ENCODE measurements at regions not wholly inside any gene's neighbourhood (a gene's known extent, or its start where the extent isn't known, plus 50 kb on each side); places are given as distances from the start of the nearest gene placed in this dataset.

GRCh38 chr2:204030322-204030721 is 93.8 kb downstream of the ICOS start:
- no peak for ATAC-seq
- H3K27ac Mint-ChIP-seq, result no peak overlapping the region
- no peak overlapping the region for H3K4me3 Mint-ChIP-seq
- no peaks in the 10 kb centered on the region for H3K36me3 Mint-ChIP-seq
- peaks cover 0 to 9% (median 3%) of the 10 kb centered on the region in 4 donors for H3K4me1 Mint-ChIP-seq
- peaks cover 0 to 4% (median 0%) of the 10 kb centered on the region in 9 donors for H3K9me3 Mint-ChIP-seq
- H3K27me3 Mint-ChIP-seq, result no peaks in the 10 kb centered on the region
- DNase-seq, result no peak
- POLR2A ChIA-PET, result no interaction called here

- DNase-seq (no peak), ATAC-seq (no peak)
- Mint-ChIP-seq H3K27me3 (no peaks in the 10 kb centered on the region), H3K4me3 (no peak overlapping the region), H3K9me3 (peaks cover 0 to 4% (median 0%) of the 10 kb centered on the region in 9 donors), H3K27ac (no peak overlapping the region), H3K36me3 (no peaks in the 10 kb centered on the region), H3K4me1 (peaks cover 0 to 9% (median 3%) of the 10 kb centered on the region in 4 donors)
- POLR2A ChIA-PET, result no interaction called here
Observed at GRCh38 chr2:204031056-204031455, 94.5 kb downstream of the ICOS start.

- POLR2A ChIA-PET, result no interaction called here
- no peak for ATAC-seq
- H3K9me3 Mint-ChIP-seq, result peaks cover 0 to 3% (median 0%) of the 10 kb centered on the region in 9 donors
- peaks cover 0 to 4% (median 0%) of the 10 kb centered on the region in 4 donors for H3K4me1 Mint-ChIP-seq
- peaks cover 0 to 1% (median 0%) of the 10 kb centered on the region in 5 donors for H3K27me3 Mint-ChIP-seq
- DNase-seq, result no peak
- H3K36me3 Mint-ChIP-seq, result no peaks in the 10 kb centered on the region
- no peak overlapping the region for H3K4me3 Mint-ChIP-seq
- no peak overlapping the region for H3K27ac Mint-ChIP-seq
Observed at GRCh38 chr2:204032301-204032700, 95.7 kb downstream of the ICOS start.

- no peaks in the 10 kb centered on the region for H3K4me1 Mint-ChIP-seq
- H3K4me3 Mint-ChIP-seq, result no peak overlapping the region
- DNase-seq (no peak), ATAC-seq (no peak)
- no peak overlapping the region for H3K27ac Mint-ChIP-seq
- peaks cover 0 to 2% (median 0%) of the 10 kb centered on the region in 5 donors for H3K27me3 Mint-ChIP-seq
- POLR2A ChIA-PET, result no interaction called here
- no peaks in the 10 kb centered on the region for H3K36me3 Mint-ChIP-seq
- peaks cover 0 to 3% (median 0%) of the 10 kb centered on the region in 9 donors for H3K9me3 Mint-ChIP-seq
Observed at GRCh38 chr2:204033611-204034495, 97.3 kb downstream of the ICOS start.

DNA sequence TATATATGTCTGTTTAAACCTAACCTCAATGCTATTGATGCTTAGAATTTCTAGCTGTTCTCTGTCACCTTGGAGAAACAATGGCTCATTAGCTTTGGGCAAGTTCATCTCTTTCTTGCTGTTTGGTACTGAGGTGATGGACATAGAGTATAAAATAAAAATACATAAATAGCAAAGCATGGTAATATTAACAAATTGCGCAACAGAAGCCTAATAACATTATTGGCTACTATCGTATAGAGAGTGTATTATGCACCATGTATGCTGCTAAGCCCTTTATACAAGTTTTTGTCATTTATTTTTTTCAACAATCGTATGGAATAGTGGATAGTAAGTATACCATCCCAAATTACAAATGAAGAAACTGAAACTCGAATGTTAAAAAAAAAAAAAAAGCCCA is 100.1 kb downstream of the ICOS start:
- Mint-ChIP-seq H3K36me3 (no peaks in the 10 kb centered on the region), H3K27me3 (peaks cover 0 to 2% (median 0%) of the 10 kb centered on the region in 5 donors), H3K4me3 (no peak overlapping the region), H3K4me1 (no peaks in the 10 kb centered on the region), H3K9me3 (peaks cover 0 to 4% (median 0%) of the 10 kb centered on the region in 9 donors), H3K27ac (no peak overlapping the region)
- DNase-seq, result no peak
- ATAC-seq, result no peak
- POLR2A ChIA-PET, result no interaction called here

- Mint-ChIP-seq H3K4me1 (no peaks in the 10 kb centered on the region), H3K27me3 (peaks cover 0 to 2% (median 0%) of the 10 kb centered on the region in 5 donors), H3K9me3 (peaks cover 0 to 4% (median 0%) of the 10 kb centered on the region in 9 donors), H3K36me3 (no peaks in the 10 kb centered on the region), H3K4me3 (no peak overlapping the region), H3K27ac (no peak overlapping the region)
- POLR2A ChIA-PET, result no interaction called here
- DNase-seq, result no peak
- no peak for ATAC-seq
Observed at GRCh38 chr2:204037286-204037685, 100.7 kb downstream of the ICOS start.

- no peak overlapping the region for H3K4me3 Mint-ChIP-seq
- peaks cover 0 to 4% (median 0%) of the 10 kb centered on the region in 9 donors for H3K9me3 Mint-ChIP-seq
- H3K27me3 Mint-ChIP-seq, result peaks cover 0 to 2% (median 0%) of the 10 kb centered on the region in 5 donors
- no peaks in the 10 kb centered on the region for H3K36me3 Mint-ChIP-seq
- DNase-seq, result no peak
- peaks cover 0 to under 1% (median 0%) of the 10 kb centered on the region in 4 donors for H3K4me1 Mint-ChIP-seq
- POLR2A ChIA-PET, result no interaction called here
- no peak overlapping the region for H3K27ac Mint-ChIP-seq
- ATAC-seq, result no peak
Observed at GRCh38 chr2:204039298-204039838, 102.8 kb downstream of the ICOS start.

DNA sequence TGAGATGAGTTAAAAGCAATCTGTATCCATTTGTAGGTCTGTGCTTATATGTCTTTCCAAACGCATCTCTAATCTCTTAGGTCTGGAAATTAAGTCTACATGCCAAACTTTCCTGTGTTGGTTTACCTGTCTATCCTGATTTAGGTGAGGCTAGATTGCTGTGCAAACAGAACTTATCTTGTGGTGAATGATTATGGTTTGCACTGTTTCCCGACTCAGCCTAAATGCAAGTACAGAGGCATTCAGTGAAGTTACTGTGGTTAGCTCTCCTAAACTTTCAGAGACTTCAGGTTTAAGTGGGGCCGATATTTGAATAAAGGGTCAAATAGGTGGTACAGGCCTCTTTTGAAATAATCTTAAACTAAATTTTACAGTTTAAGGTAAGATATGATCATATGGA is 103.5 kb downstream of the ICOS start:
- Mint-ChIP-seq H3K4me1 (peaks cover 0 to 7% (median 3%) of the 10 kb centered on the region in 4 donors), H3K9me3 (peaks cover 0 to 4% (median 0%) of the 10 kb centered on the region in 9 donors), H3K4me3 (no peak overlapping the region), H3K27me3 (peaks cover 0 to 2% (median 0%) of the 10 kb centered on the region in 5 donors), H3K27ac (no peak overlapping the region), H3K36me3 (no peaks in the 10 kb centered on the region)
- ATAC-seq, result no peak
- no peak for DNase-seq
- POLR2A ChIA-PET, result no interaction called here

DNA sequence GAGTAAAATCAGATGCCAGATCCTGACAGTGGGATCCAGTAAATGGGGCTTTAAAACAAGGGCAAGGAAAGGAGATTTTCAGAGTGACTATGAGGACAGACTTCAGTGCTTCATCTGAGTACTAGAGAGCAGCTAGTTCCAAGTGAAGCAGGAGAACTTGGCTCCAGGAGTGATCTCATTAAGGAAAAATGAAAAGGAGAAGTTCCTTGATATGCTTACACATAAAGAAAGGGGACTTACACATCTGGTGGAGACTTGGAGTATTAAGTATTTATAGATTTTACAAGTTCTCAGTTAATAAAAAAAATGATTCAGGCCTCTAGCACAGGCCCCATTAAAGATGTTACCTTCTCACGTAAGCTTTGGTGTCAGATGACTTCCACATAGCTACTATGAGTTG is 105.8 kb downstream of the ICOS start:
- POLR2A ChIA-PET, result interaction anchor here (0.7 kb wide), 1 partner anchor 14 kb away, joined by 4 read pairs; no protein-coding TSS in a partner anchor
- H3K4me3 Mint-ChIP-seq, result no peak overlapping the region
- H3K9me3 Mint-ChIP-seq, result peaks cover 0 to 4% (median 0%) of the 10 kb centered on the region in 9 donors

GRCh38 chr2:204046145-204046544 is 109.6 kb downstream of the ICOS start:
- DNase-seq (no peak), ATAC-seq (no peak)
- peaks cover 0 to 3% (median 0%) of the 10 kb centered on the region in 9 donors for H3K9me3 Mint-ChIP-seq
- H3K27me3 Mint-ChIP-seq, result peaks cover 0 to 5% (median 0%) of the 10 kb centered on the region in 5 donors
- peaks cover 3 to 21% (median 6%) of the 10 kb centered on the region in 4 donors for H3K4me1 Mint-ChIP-seq
- POLR2A ChIA-PET, result no interaction called here
- H3K4me3 Mint-ChIP-seq, result no peak overlapping the region
- no peak overlapping the region for H3K27ac Mint-ChIP-seq
- H3K36me3 Mint-ChIP-seq, result no peaks in the 10 kb centered on the region

More for the DNA sequence above, 105.8 kb downstream of the ICOS start:
- peaks cover 0 to under 1% (median 0%) of the 10 kb centered on the region in 5 donors for H3K27me3 Mint-ChIP-seq
- no peak overlapping the region for H3K27ac Mint-ChIP-seq
- H3K4me1 Mint-ChIP-seq, result peaks cover 0 to 10% (median 5%) of the 10 kb centered on the region in 4 donors
- DNase-seq (no peak), ATAC-seq (no peak)
- H3K36me3 Mint-ChIP-seq, result no peaks in the 10 kb centered on the region

- Mint-ChIP-seq H3K27me3 (peaks cover 0 to 5% (median 2%) of the 10 kb centered on the region in 5 donors), H3K9me3 (no peaks in the 10 kb centered on the region), H3K36me3 (no peaks in the 10 kb centered on the region), H3K4me1 (peaks cover 3 to 19% (median 5%) of the 10 kb centered on the region in 4 donors), H3K4me3 (no peak overlapping the region), H3K27ac (no peak overlapping the region)
- DNase-seq, result no peak
- POLR2A ChIA-PET, result interaction anchor here (0.7 kb wide), 1 partner anchor 67 kb away, joined by 5 read pairs; no protein-coding TSS in a partner anchor
- ATAC-seq, result no peak
Observed at GRCh38 chr2:204049635-204050034, 113.1 kb downstream of the ICOS start.

- Mint-ChIP-seq H3K4me1 (peaks cover 0 to 17% (median 2%) of the 10 kb centered on the region in 4 donors), H3K9me3 (no peaks in the 10 kb centered on the region), H3K4me3 (no peak overlapping the region), H3K27me3 (peaks cover 0 to 5% (median 2%) of the 10 kb centered on the region in 5 donors), H3K27ac (no peak overlapping the region), H3K36me3 (no peaks in the 10 kb centered on the region)
- POLR2A ChIA-PET, result no interaction called here
- no peak for ATAC-seq
- no peak for DNase-seq
Observed at GRCh38 chr2:204050681-204051080, 114.1 kb downstream of the ICOS start.

DNA sequence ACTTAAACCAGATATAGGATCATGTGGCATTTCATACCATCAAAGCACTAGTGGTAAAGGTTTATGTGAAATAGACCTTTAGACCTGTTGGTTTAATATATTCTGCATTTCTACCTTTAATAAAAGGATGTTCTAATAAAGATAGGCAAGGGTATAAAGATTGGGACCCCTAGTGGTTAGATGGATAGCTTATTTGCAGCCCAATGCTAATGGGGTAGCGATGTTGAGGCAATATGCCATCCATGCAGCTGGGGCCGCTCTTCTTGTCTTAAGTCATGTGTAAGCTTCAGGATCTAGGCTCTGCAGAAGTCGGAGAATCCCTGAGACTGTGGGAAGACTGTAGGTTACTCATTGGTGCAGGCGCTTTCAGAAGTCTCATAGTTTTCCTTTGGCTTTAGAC is 114.9 kb downstream of the ICOS start:
- POLR2A ChIA-PET, result no interaction called here
- no peaks in the 10 kb centered on the region for H3K9me3 Mint-ChIP-seq
- H3K36me3 Mint-ChIP-seq, result no peaks in the 10 kb centered on the region

More for the DNA sequence above, 114.9 kb downstream of the ICOS start:
- Mint-ChIP-seq H3K4me1 (peaks cover 0 to 11% (median 2%) of the 10 kb centered on the region in 4 donors), H3K27me3 (peaks cover 0 to 5% (median 2%) of the 10 kb centered on the region in 5 donors), H3K27ac (no peak overlapping the region), H3K4me3 (no peak overlapping the region)
- no peak for ATAC-seq
- DNase-seq, result peak in 2 of 10 donors; percentile 12 to 15
